ENCODE measurements at regions not wholly inside any gene's neighbourhood (a gene's known extent, or its start where the extent isn't known, plus 50 kb on each side); places are given as distances from the start of the nearest gene placed in this dataset.
A peak's percentile ranks its signal among the peaks of the same experiment; 100 is the strongest.

- TF ChIP-seq GABPA (IDR thresholded peaks at IDR 0.05; ENCODE audit: borderline replicate concordance, insufficient read depth, low read length) (peak; percentile 69; the same call in 1 of the 2 replicates), FOSL1 (IDR thresholded peaks at IDR 0.05; ENCODE audit: insufficient read depth, low read depth, low read length) (no peak), PHF8 (conservative IDR thresholded peaks at IDR 0.05; ENCODE audit: low read depth, low read length) (no peak), BCL11A (IDR thresholded peaks at IDR 0.05; ENCODE audit: low read depth in 2 of 2, low read length in 2 of 2) (no peak), EGR1 (IDR thresholded peaks at IDR 0.05; ENCODE audit: borderline replicate concordance, low read depth, low read length) (no peak), SRF (IDR thresholded peaks at IDR 0.05; ENCODE audit: low read depth, low read length) (no peak), CTCF (IDR thresholded peaks at IDR 0.05; ENCODE audit: control extremely low read depth in 1 of 3, insufficient read depth in 1 of 3, low read depth in 1 of 3, low read length in 3 of 3) (no peak), ATF3 (IDR thresholded peaks at IDR 0.05; ENCODE audit: insufficient read depth, low read depth, low read length) (no peak), EZH2 (IDR thresholded peaks at IDR 0.05; ENCODE audit: low read depth, low read length, severe bottlenecking) (no peak), CHD1 (IDR thresholded peaks at IDR 0.05; ENCODE audit: low read depth, low read length) (no peak), YY1 (IDR thresholded peaks at IDR 0.05; ENCODE audit: low read depth, low read length) (0 out of 2 replicates have a peak, but pooled peaks have one; percentile 56), SUZ12 (IDR thresholded peaks at IDR 0.05; ENCODE audit: low read length) (no peak), ATF2 (IDR thresholded peaks at IDR 0.05; ENCODE audit: low read length) (no peak), RBBP5 (IDR thresholded peaks at IDR 0.05; ENCODE audit: borderline replicate concordance, low read depth, low read length) (no peak), SIN3A (conservative IDR thresholded peaks at IDR 0.05 in 1 of 2, IDR thresholded peaks at IDR 0.05 in 1 of 2; ENCODE audit: low read depth in 1 of 2, low read length in 2 of 2) (peak; percentile 79 to 82; a peak in 3 of 4 replicates), KDM5A (IDR thresholded peaks at IDR 0.05; ENCODE audit: low read length) (no peak), MAX (IDR thresholded peaks at IDR 0.05) (no peak), TCF12 (IDR thresholded peaks at IDR 0.05; ENCODE audit: low read depth, low read length) (no peak), POLR2AphosphoS5 (IDR thresholded peaks at IDR 0.05; ENCODE audit: low read depth, low read length) (no peak), GTF2F1 (IDR thresholded peaks at IDR 0.05; ENCODE audit: borderline replicate concordance, low read depth, low read length) (no peak)
Observed at GRCh38 chr11:134476435-134477021, 64.5 kb upstream of the B3GAT1 start (continued).
